ENCODE measurements at regions not wholly inside any gene's neighbourhood (a gene's known extent, or its start where the extent isn't known, plus 50 kb on each side); places are given as distances from the start of the nearest gene placed in this dataset.

DNA sequence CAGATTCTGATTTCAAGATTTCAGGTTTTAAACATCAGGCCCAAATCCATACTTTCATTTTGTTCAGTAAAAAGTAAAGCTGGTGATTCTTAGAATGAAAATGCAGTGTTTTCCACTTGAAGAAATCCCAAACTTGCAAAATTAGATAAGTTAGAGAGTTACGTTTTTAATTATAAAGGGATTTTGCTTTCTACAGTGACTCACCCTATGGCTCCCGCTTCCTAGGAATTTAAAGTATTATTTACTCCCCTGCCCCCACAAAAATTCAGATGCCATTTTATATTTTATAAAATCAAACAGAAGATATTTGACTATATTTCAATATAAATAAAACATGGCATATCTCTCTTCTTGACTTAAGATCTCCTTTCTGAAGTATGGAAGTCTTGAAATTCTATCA, 402.9 kb downstream of the ZSWIM6 start:
- intact Hi-C loops (cut with DNase I): no loop called here
- Histone ChIP-seq H3K4me3 (no peak overlapping the region), H3K27me3 (peaks cover 0 to 15% (median 0%) of the 10 kb centered on the region in 9 donors), H3K36me3 (no peaks in the 10 kb centered on the region), H3K4me1 (peaks cover 0 to 7% (median 0%) of the 10 kb centered on the region in 12 donors), H3K9me3 (no peaks in the 10 kb centered on the region), H3K27ac (no peak overlapping the region)
- DNase-seq (no peak), ATAC-seq (no peak)
- TF ChIP-seq, protein P1, sequence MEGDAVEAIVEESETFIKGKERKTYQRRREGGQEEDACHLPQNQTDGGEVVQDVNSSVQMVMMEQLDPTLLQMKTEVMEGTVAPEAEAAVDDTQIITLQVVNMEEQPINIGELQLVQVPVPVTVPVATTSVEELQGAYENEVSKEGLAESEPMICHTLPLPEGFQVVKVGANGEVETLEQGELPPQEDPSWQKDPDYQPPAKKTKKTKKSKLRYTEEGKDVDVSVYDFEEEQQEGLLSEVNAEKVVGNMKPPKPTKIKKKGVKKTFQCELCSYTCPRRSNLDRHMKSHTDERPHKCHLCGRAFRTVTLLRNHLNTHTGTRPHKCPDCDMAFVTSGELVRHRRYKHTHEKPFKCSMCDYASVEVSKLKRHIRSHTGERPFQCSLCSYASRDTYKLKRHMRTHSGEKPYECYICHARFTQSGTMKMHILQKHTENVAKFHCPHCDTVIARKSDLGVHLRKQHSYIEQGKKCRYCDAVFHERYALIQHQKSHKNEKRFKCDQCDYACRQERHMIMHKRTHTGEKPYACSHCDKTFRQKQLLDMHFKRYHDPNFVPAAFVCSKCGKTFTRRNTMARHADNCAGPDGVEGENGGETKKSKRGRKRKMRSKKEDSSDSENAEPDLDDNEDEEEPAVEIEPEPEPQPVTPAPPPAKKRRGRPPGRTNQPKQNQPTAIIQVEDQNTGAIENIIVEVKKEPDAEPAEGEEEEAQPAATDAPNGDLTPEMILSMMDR (IDR thresholded peaks at IDR 0.05): no peak
- no peak for TF ChIP-seq POLR2A (IDR thresholded peaks at IDR 0.05)
- WGBS, 4 donors: 48 to 93% (median 67%) methylated on average over 2 of the region's 2 CpGs

DNA sequence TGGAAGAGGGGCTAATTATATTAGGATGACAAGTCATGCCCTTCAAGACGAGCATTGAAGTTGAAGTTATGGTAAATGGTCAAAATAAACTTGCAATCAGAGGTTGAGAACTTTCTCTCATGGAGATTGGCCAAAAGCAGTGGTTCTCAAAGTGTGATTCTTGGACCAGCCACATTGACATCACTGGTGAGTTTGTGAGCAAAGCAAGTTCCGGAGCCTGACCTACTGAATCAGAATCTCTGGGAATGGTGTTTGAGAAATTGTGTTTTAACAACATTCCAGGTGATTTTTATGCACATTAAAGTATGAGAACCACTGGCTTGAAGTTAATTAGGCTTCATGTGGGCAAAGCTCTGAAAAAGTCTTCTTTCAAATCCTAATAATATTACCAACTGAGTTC, 403.5 kb downstream of the ZSWIM6 start:
- TF ChIP-seq, protein P1 (IDR thresholded peaks at IDR 0.05): no peak
- TF ChIP-seq POLR2A (IDR thresholded peaks at IDR 0.05): no peak
- H3K27me3 ChIP-seq: peaks cover 0 to 10% (median 0%) of the 10 kb centered on the region in 9 donors
- H3K4me1 ChIP-seq: peaks cover 0 to 7% (median 0%) of the 10 kb centered on the region in 12 donors
- DNase-seq: no peak
- no peaks in the 10 kb centered on the region for H3K36me3 ChIP-seq
- intact Hi-C loops (cut with DNase I): no loop called here
- no peaks in the 10 kb centered on the region for H3K9me3 ChIP-seq
- no peak overlapping the region for H3K27ac ChIP-seq
- no peak for ATAC-seq
- no peak overlapping the region for H3K4me3 ChIP-seq
- 75 to 84% (median 82%) methylated on average over 2 of the region's 2 CpGs for WGBS, 4 donors

DNA sequence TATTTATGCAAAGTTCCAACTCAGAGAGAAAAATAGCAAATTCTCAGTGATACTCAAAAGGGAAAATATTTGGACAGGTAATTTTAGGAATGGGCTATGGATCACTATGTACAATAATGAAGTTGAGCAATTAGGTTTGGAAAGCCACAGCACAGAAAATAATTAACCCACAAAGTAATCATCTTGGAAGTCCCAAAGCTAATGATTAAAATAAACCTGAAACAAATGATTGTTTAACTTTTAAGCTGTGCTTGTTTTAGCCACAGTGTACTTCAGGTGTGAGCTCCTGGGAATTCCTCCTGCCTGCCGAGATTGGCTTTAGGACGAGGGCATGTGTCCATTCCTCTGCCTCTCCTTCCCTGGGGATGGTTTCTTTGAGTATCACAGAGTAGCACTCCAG, 403.9 kb downstream of the ZSWIM6 start:
- WGBS, 4 donors: 79 to 84% (median 83%) methylated on average over 2 of the region's 2 CpGs
- DNase-seq (no peak), ATAC-seq (no peak)
- peaks cover 0 to 7% (median 0%) of the 10 kb centered on the region in 12 donors for H3K4me1 ChIP-seq
- H3K9me3 ChIP-seq: no peaks in the 10 kb centered on the region
- TF ChIP-seq, protein P1 (IDR thresholded peaks at IDR 0.05): no peak
- TF ChIP-seq POLR2A (IDR thresholded peaks at IDR 0.05): no peak
- H3K36me3 ChIP-seq: no peaks in the 10 kb centered on the region
- no peak overlapping the region for H3K4me3 ChIP-seq
- H3K27ac ChIP-seq: no peak overlapping the region
- intact Hi-C loops (cut with DNase I): no loop called here
- peaks cover 0 to 10% (median 0%) of the 10 kb centered on the region in 9 donors for H3K27me3 ChIP-seq

DNA sequence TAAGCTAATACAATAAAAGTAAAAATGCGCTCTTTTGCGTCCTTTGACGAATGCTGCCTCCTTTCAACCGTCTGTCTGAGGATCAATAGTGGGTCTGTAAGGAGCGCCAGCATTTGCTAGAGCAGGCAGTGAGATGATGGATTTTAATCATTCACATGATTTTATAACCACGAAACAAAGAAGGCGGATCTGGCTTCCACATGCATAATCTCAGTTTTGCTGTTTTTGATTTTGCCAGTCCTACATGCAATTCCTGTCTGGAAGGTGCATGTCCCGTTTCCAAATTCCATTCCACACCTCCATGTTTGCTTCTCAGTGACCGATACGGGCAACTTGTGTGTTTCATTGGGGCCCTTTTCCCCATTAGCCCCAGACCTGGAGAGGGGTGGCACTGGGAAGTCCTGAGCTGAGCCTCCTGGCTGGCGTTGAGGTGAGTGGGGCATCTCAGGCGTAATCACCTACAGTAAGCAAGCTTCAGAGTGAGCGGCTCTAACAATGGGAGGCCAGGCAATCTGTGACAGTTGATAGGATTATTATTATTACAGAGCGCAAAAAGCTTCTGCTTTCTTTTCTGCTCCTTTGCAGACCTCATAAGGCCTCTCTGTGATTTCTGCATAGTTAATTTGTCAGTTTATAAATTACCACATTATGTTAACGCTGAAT, 405.4 kb downstream of the ZSWIM6 start:
- ATAC-seq (no peak), DNase-seq (no peak)
- intact Hi-C loops (cut with DNase I): no loop called here
- H3K36me3 ChIP-seq: no peaks in the 10 kb centered on the region
- H3K9me3 ChIP-seq: no peaks in the 10 kb centered on the region
- no peak overlapping the region for H3K4me3 ChIP-seq
- H3K27ac ChIP-seq: no peak overlapping the region
- no peak for TF ChIP-seq POLR2A (IDR thresholded peaks at IDR 0.05)
- TF ChIP-seq, protein P1 (IDR thresholded peaks at IDR 0.05): no peak
- no peaks in the 10 kb centered on the region for H3K4me1 ChIP-seq
- H3K27me3 ChIP-seq: peaks cover 0 to 10% (median 0%) of the 10 kb centered on the region in 9 donors
- WGBS, 4 donors: 89 to 92% (median 91%) methylated on average over 15 of the region's 15 CpGs
